ENCODE measurements at regions not wholly inside any gene's neighbourhood (a gene's known extent, or its start where the extent isn't known, plus 50 kb on each side); places are given as distances from the start of the nearest gene placed in this dataset.

- TF ChIP-seq, protein P1, sequence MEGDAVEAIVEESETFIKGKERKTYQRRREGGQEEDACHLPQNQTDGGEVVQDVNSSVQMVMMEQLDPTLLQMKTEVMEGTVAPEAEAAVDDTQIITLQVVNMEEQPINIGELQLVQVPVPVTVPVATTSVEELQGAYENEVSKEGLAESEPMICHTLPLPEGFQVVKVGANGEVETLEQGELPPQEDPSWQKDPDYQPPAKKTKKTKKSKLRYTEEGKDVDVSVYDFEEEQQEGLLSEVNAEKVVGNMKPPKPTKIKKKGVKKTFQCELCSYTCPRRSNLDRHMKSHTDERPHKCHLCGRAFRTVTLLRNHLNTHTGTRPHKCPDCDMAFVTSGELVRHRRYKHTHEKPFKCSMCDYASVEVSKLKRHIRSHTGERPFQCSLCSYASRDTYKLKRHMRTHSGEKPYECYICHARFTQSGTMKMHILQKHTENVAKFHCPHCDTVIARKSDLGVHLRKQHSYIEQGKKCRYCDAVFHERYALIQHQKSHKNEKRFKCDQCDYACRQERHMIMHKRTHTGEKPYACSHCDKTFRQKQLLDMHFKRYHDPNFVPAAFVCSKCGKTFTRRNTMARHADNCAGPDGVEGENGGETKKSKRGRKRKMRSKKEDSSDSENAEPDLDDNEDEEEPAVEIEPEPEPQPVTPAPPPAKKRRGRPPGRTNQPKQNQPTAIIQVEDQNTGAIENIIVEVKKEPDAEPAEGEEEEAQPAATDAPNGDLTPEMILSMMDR (IDR thresholded peaks at IDR 0.05) = no peak
- Histone ChIP-seq H3K27ac (no peak overlapping the region), H3K4me3 (no peak overlapping the region), H3K9me3 (no peaks in the 10 kb centered on the region), H3K27me3 (no peaks in the 10 kb centered on the region), H3K36me3 (no peaks in the 10 kb centered on the region), H3K4me1 (no peaks in the 10 kb centered on the region)
- DNase-seq (ENCODE audit: low spot score in 2 of 2) = no peak
- intact Hi-C loops (cut with DNase I) = no loop called here
Observed at GRCh38 chr12:67759829-67760228, 111.3 kb downstream of the DYRK2 start.

DNA sequence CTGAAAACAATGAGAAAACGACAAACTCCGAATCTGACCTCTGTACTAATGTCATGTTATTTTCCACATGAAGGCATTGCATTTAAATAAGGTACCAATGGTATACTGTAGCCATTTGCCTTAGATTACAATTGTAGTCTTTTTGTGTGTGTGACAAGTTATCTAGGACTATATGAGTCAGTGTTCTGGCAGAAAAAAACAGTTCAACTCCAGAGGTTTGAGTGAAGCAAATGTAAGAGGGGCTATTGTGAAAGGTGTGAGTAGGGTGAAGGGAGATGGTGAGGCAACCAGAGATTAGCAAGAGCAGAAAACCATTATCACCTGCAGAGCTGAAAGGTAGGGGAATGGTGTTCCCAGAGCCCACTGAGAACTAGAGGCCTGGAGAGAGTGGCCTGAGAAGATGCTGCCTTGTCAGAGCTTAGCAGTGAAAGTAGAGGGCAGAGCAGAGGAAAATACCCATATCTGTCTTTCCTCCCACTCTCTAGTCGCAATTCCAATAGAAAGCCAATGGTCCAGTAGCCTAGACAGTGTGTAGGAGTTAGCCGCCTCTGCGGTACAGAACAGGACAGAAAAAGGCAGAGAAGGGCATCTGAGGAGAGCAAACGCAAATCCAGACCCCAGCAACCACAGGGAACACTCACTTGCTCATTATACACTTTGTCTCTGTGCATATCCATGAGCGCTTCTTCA, 112.2 kb downstream of the DYRK2 start:
- H3K4me3 ChIP-seq = no peak overlapping the region
- no peaks in the 10 kb centered on the region for H3K36me3 ChIP-seq
- H3K27me3 ChIP-seq = no peaks in the 10 kb centered on the region
- no peak overlapping the region for H3K27ac ChIP-seq
- no peak for DNase-seq (ENCODE audit: low spot score in 2 of 2)
- H3K9me3 ChIP-seq = no peaks in the 10 kb centered on the region
- no peaks in the 10 kb centered on the region for H3K4me1 ChIP-seq
- intact Hi-C loops (cut with DNase I) = no loop called here
- TF ChIP-seq, protein P1 (IDR thresholded peaks at IDR 0.05) = no peak

- no peaks in the 10 kb centered on the region for H3K36me3 ChIP-seq
- no peak overlapping the region for H3K27ac ChIP-seq
- H3K9me3 ChIP-seq = no peaks in the 10 kb centered on the region
- H3K27me3 ChIP-seq = no peaks in the 10 kb centered on the region
- TF ChIP-seq, protein P1 (IDR thresholded peaks at IDR 0.05) = no peak
- intact Hi-C loops (cut with DNase I) = no loop called here
- no peaks in the 10 kb centered on the region for H3K4me1 ChIP-seq
- no peak overlapping the region for H3K4me3 ChIP-seq
- DNase-seq (ENCODE audit: low spot score in 2 of 2) = no peak
Observed at GRCh38 chr12:67761566-67761965, 113.0 kb downstream of the DYRK2 start.

- Histone ChIP-seq H3K36me3 (no peaks in the 10 kb centered on the region), H3K4me3 (no peak overlapping the region), H3K27ac (no peak overlapping the region), H3K4me1 (no peaks in the 10 kb centered on the region), H3K27me3 (no peaks in the 10 kb centered on the region), H3K9me3 (no peaks in the 10 kb centered on the region)
- TF ChIP-seq, protein P1 (IDR thresholded peaks at IDR 0.05) = no peak
- DNase-seq (ENCODE audit: low spot score in 2 of 2) = no peak
- intact Hi-C loops (cut with DNase I) = no loop called here
Observed at GRCh38 chr12:67764055-67764454, 115.5 kb downstream of the DYRK2 start.

DNA sequence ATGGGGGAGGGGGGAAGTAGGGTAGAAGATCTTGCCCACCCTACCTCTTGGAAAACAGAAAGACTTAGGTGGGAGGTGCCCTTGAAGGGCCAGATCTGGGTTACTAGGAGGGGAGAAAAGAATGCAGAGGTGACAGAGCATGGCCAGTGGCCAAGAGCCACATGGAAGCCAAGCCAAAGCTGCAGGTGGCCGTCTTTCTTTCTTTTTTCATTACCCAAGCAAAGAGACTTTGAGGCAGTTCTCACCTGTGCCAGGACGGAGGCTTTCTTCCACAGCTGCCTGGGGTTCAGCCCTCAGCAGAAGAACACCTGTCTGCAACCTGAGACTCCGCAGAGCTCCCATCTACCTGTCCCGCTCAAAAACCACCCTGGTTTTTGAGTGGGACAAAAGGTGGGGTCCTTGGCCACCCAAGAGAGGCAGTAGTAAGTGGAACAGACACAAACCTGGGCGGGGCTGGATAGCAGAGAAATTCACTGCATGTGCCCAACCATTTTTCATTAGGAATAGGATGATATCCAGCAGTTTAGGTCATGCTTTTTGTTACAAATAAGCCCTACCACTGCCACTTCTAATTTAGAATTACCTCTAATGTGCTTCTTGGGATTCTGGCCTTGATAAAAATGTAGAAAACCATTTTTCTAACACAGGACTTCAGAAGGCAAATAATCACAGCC, 116.5 kb downstream of the DYRK2 start:
- no peak overlapping the region for H3K4me3 ChIP-seq
- intact Hi-C loops (cut with DNase I) = no loop called here
- H3K9me3 ChIP-seq = no peaks in the 10 kb centered on the region
- TF ChIP-seq, protein P1 (IDR thresholded peaks at IDR 0.05) = no peak
- H3K4me1 ChIP-seq = no peaks in the 10 kb centered on the region
- no peak for DNase-seq (ENCODE audit: low spot score in 2 of 2)
- no peak overlapping the region for H3K27ac ChIP-seq
- no peaks in the 10 kb centered on the region for H3K27me3 ChIP-seq
- H3K36me3 ChIP-seq = no peaks in the 10 kb centered on the region
